ENCODE measurements at regions not wholly inside any gene's neighbourhood (a gene's known extent, or its start where the extent isn't known, plus 50 kb on each side); places are given as distances from the start of the nearest gene placed in this dataset.

DNA sequence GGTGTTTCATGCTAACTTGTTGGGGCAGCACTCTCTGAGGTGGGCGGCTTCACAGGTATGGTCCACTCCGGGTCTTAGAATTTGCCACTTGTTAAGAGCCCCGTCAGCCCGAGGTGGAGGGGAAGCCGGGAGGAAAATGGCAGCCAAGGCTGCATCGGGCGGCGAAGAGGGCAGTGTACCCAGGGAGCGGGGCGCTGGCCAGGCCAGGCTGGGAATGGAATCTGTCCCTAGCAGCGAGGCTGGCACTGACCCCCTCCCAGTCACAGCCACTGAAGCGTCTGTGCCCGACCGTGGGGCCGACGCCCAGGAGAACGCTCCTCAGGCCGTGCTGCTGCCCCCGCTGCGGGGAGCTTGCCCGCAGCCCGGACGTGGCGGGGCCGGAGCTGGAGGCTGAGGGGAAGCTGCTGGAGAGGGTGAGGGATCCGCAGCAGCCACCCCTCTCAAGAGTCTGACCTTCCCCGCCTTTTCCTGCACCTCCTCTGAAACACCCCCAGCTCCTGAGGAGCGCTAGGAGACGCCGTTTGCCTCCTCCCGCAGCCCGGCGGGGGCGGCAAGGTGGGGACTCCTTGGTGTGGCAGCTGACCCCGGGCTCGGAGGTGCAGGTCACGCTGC lies 313.8 kb upstream of the SPRY2 start:
- TF ChIP-seq, protein P1, sequence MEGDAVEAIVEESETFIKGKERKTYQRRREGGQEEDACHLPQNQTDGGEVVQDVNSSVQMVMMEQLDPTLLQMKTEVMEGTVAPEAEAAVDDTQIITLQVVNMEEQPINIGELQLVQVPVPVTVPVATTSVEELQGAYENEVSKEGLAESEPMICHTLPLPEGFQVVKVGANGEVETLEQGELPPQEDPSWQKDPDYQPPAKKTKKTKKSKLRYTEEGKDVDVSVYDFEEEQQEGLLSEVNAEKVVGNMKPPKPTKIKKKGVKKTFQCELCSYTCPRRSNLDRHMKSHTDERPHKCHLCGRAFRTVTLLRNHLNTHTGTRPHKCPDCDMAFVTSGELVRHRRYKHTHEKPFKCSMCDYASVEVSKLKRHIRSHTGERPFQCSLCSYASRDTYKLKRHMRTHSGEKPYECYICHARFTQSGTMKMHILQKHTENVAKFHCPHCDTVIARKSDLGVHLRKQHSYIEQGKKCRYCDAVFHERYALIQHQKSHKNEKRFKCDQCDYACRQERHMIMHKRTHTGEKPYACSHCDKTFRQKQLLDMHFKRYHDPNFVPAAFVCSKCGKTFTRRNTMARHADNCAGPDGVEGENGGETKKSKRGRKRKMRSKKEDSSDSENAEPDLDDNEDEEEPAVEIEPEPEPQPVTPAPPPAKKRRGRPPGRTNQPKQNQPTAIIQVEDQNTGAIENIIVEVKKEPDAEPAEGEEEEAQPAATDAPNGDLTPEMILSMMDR (IDR thresholded peaks at IDR 0.05): no peak
- no peak for TF ChIP-seq POLR2A (IDR thresholded peaks at IDR 0.05)

Data from sigmoid colon (tissue), 3 donors.